ENCODE measurements at regions not wholly inside any gene's neighbourhood (a gene's known extent, or its start where the extent isn't known, plus 50 kb on each side); places are given as distances from the start of the nearest gene placed in this dataset.
"Not testable (repeated sequence)": the region's sequence is repeated elsewhere in the genome, so short reads cannot be mapped to it uniquely, and the experiment has no call there.

GRCh38 chr10:21421016-21421415 is 104.5 kb downstream of the SKIDA1 start:
- no peak overlapping the region for H3K27ac Mint-ChIP-seq
- no peak for DNase-seq (ENCODE audit: low spot score in 2 of 2, unreplicated experiment in 2 of 2)
- no peaks in the 10 kb centered on the region for H3K27me3 Mint-ChIP-seq (ENCODE audit: low read depth)
- no peaks in the 10 kb centered on the region for H3K9me3 Mint-ChIP-seq
- peaks cover 14% of the 10 kb centered on the region for H3K4me1 Mint-ChIP-seq
- no peak for TF ChIP-seq CTCF (IDR thresholded peaks at IDR 0.05; ENCODE audit: unreplicated experiment)
- no peaks in the 10 kb centered on the region for H3K36me3 Mint-ChIP-seq
- no peak overlapping the region for H3K4me3 Mint-ChIP-seq

- H3K27me3 Mint-ChIP-seq (ENCODE audit: low read depth); H3K36me3 Mint-ChIP-seq; DNase-seq (ENCODE audit: low spot score in 2 of 2, unreplicated experiment in 2 of 2); H3K4me3 Mint-ChIP-seq; H3K27ac Mint-ChIP-seq; H3K4me1 Mint-ChIP-seq; H3K9me3 Mint-ChIP-seq: not testable (repeated sequence)
Measured at GRCh38 chr10:21418981-21419576, 106.4 kb downstream of the SKIDA1 start.

- TF ChIP-seq CTCF (IDR thresholded peaks at IDR 0.05; ENCODE audit: unreplicated experiment), result no peak
- Mint-ChIP-seq H3K27me3 (ENCODE audit: low read depth) (no peaks in the 10 kb centered on the region), H3K27ac (no peak overlapping the region), H3K36me3 (no peaks in the 10 kb centered on the region), H3K4me3 (no peak overlapping the region), H3K4me1 (peaks cover 20% of the 10 kb centered on the region), H3K9me3 (no peaks in the 10 kb centered on the region)
- no peak for DNase-seq (ENCODE audit: low spot score in 2 of 2, unreplicated experiment in 2 of 2)
Measured at GRCh38 chr10:21417172-21417712, 108.2 kb downstream of the SKIDA1 start.

GRCh38 chr10:21413680-21414079 is 111.8 kb downstream of the SKIDA1 start:
- H3K4me1 Mint-ChIP-seq, result peaks cover 18% of the 10 kb centered on the region
- H3K27ac Mint-ChIP-seq, result no peak overlapping the region
- no peaks in the 10 kb centered on the region for H3K27me3 Mint-ChIP-seq (ENCODE audit: low read depth)
- H3K36me3 Mint-ChIP-seq, result no peaks in the 10 kb centered on the region
- DNase-seq (ENCODE audit: low spot score in 2 of 2, unreplicated experiment in 2 of 2), result no peak
- H3K9me3 Mint-ChIP-seq, result no peaks in the 10 kb centered on the region
- no peak overlapping the region for H3K4me3 Mint-ChIP-seq
- TF ChIP-seq CTCF (IDR thresholded peaks at IDR 0.05; ENCODE audit: unreplicated experiment), result no peak

- Mint-ChIP-seq H3K4me1 (peaks cover 20% of the 10 kb centered on the region), H3K27ac (peak overlapping the region; percentile 30), H3K27me3 (ENCODE audit: low read depth) (no peaks in the 10 kb centered on the region), H3K9me3 (peaks cover 1% of the 10 kb centered on the region), H3K4me3 (no peak overlapping the region), H3K36me3 (no peaks in the 10 kb centered on the region)
- no peak for DNase-seq (ENCODE audit: low spot score in 2 of 2, unreplicated experiment in 2 of 2)
- TF ChIP-seq CTCF (IDR thresholded peaks at IDR 0.05; ENCODE audit: unreplicated experiment), result no peak
Measured at GRCh38 chr10:21413268-21413667, 112.2 kb downstream of the SKIDA1 start.

GRCh38 chr10:21406595-21407193 is 118.8 kb downstream of the SKIDA1 start:
- Mint-ChIP-seq H3K9me3 (peaks cover 21% of the 10 kb centered on the region), H3K27me3 (ENCODE audit: low read depth) (no peaks in the 10 kb centered on the region), H3K36me3 (peaks cover 2% of the 10 kb centered on the region), H3K4me3 (no peak overlapping the region), H3K27ac (peak overlapping the region; percentile 40), H3K4me1 (peaks cover 23% of the 10 kb centered on the region)
- DNase-seq (ENCODE audit: low spot score in 2 of 2, unreplicated experiment in 2 of 2), result no peak
- TF ChIP-seq CTCF (IDR thresholded peaks at IDR 0.05; ENCODE audit: unreplicated experiment), result no peak
